ENCODE measurements at regions not wholly inside any gene's neighbourhood (a gene's known extent, or its start where the extent isn't known, plus 50 kb on each side); places are given as distances from the start of the nearest gene placed in this dataset.

DNA sequence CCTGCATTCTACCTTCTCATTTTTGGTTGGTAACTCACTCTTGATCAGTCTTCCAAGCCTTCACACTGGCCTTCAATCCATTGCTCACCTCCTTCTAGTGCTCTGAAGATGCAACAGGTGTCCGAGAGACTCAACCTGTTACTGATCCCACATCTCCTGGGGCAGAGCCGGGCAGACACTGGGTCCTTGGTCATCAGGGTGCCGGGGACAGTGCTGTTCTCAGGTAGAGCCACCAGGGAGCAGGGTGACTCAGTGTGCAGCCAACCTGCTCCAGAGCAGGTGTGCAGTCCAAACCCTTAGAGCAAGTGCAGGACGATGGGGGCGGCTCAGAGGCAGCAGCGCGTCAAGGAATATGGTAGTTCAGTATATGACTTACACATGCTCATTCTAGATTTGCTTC, 188.4 kb downstream of the DHX15 start:
- H3K4me3 ChIP-seq (ENCODE audit: low read depth, low read length), result no peak overlapping the region
- TF ChIP-seq, protein P1, sequence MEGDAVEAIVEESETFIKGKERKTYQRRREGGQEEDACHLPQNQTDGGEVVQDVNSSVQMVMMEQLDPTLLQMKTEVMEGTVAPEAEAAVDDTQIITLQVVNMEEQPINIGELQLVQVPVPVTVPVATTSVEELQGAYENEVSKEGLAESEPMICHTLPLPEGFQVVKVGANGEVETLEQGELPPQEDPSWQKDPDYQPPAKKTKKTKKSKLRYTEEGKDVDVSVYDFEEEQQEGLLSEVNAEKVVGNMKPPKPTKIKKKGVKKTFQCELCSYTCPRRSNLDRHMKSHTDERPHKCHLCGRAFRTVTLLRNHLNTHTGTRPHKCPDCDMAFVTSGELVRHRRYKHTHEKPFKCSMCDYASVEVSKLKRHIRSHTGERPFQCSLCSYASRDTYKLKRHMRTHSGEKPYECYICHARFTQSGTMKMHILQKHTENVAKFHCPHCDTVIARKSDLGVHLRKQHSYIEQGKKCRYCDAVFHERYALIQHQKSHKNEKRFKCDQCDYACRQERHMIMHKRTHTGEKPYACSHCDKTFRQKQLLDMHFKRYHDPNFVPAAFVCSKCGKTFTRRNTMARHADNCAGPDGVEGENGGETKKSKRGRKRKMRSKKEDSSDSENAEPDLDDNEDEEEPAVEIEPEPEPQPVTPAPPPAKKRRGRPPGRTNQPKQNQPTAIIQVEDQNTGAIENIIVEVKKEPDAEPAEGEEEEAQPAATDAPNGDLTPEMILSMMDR (conservative IDR thresholded peaks at IDR 0.05; ENCODE audit: low read depth, low read length), result no peak
- no peak for DNase-seq (ENCODE audit: low read depth)

DNA sequence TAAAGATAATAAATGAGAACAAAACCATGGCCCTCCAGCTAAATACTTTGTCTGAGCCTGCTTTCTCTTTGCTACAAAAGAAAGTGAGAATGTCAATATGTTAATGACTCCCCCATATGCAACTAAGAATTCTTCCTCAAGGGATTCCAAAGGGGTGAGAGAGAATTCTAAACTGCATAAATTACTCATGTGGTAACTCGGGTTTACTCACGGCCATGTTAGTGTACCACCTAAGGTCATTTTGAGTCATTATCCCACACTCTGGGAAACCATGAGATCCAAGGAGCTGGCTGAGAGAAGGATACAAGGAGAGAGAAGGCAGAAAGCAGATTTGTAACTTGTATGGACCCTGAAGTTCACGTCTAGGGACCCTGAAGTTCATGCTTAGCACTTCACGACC, 190.3 kb downstream of the DHX15 start:
- H3K4me3 ChIP-seq (ENCODE audit: low read depth, low read length), result no peak overlapping the region
- DNase-seq (ENCODE audit: low read depth), result no peak
- TF ChIP-seq, protein P1 (conservative IDR thresholded peaks at IDR 0.05; ENCODE audit: low read depth, low read length), result no peak

DNA sequence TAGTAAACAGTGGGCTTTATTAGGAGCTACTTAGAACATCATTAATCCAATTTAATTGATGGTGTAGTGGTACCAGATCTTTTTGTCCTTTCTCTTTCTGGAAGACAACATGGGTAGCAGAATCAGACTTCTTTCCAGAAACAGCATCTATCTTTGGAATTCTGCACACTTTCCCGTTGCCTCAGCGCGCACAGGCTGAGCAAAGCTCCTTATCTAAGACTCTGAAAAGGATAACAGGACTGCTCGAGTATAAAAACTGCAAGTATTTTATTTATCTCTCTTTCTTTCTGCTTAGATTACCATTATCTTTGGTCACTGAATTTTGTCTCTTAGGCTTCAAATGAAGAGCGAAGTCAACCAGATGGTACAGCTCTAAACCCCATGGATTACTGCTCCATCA, 191.7 kb downstream of the DHX15 start:
- TF ChIP-seq, protein P1 (conservative IDR thresholded peaks at IDR 0.05; ENCODE audit: low read depth, low read length), result no peak
- DNase-seq (ENCODE audit: low read depth), result no peak
- H3K4me3 ChIP-seq (ENCODE audit: low read depth, low read length), result no peak overlapping the region

DNA sequence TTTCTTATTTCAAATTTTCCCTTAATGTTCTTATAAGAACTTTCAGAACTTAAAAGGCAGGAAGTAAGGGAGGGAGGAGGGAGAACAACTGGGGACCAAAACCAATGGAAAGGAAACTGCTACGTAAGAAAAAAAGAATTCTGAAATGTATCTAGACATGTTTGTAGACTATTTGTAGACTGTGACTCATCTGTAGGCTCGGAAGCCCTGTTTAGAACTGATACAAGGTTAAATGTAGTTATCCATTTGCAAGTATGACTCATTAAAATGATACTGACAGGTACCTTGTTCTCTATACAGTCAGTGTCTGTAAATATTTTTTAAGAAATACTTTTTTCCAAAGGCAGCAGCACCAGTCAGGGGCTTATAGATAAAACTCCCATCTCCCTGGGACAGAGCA, 202.0 kb downstream of the DHX15 start:
- DNase-seq (ENCODE audit: low read depth), result no peak
- TF ChIP-seq, protein P1 (conservative IDR thresholded peaks at IDR 0.05; ENCODE audit: low read depth, low read length), result no peak
- H3K4me3 ChIP-seq (ENCODE audit: low read depth, low read length), result no peak overlapping the region

DNA sequence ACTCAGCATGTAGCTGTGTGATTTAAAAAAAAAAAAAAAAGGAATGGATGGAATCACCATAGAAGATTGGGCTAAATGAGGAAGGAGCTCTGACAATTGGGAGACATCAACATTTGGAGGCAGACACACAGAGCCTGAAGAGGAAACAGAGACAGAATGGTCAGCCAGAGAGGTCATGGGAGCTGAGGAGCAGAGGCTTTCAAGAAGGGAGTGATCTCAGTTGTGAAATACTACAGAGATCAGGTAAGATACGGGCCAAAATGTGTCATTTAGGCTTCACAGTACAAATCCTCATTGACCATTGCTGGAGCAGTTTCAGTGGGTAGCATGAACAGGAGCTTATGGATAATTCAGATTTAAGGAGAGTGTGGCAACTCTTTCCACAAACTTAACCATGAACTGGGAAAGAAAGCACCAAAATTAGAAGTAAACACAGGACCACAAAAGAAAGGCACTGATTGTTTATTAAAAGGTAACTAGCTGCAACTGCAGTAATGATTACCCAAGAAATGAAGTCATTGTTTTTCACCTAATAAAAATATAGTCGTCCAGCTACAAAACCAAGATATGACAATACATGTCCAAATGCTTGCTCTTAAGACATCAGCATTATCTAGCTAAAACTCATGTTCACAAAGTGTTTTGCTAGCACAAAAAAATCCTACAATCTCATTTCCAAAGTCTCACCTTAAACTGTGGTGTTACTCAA, 203.2 kb downstream of the DHX15 start:
- TF ChIP-seq, protein P1 (conservative IDR thresholded peaks at IDR 0.05; ENCODE audit: low read depth, low read length), result no peak
- no peak for DNase-seq (ENCODE audit: low read depth)
- H3K4me3 ChIP-seq (ENCODE audit: low read depth, low read length), result no peak overlapping the region

DNA sequence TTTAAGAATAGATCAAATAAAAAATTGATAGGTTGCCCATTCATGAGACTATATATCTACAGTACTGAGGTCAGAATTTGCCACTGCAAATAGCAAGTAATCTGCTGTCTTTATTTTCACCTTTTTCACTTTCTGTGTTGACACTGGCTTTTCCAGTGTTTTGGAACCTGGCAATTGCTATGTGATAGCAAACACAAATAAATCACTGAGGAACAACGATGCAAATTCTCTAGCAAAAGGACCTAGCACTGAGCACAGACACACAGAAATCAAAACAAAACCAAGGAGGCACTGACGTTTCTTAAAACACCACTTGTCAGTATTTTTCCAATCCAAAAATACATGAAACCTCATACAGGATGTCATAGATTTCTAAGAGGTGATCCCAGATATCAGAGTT, 210.7 kb downstream of the DHX15 start:
- no peak overlapping the region for H3K4me3 ChIP-seq (ENCODE audit: low read depth, low read length)
- TF ChIP-seq, protein P1 (conservative IDR thresholded peaks at IDR 0.05; ENCODE audit: low read depth, low read length), result no peak
- DNase-seq (ENCODE audit: low read depth), result no peak

DNA sequence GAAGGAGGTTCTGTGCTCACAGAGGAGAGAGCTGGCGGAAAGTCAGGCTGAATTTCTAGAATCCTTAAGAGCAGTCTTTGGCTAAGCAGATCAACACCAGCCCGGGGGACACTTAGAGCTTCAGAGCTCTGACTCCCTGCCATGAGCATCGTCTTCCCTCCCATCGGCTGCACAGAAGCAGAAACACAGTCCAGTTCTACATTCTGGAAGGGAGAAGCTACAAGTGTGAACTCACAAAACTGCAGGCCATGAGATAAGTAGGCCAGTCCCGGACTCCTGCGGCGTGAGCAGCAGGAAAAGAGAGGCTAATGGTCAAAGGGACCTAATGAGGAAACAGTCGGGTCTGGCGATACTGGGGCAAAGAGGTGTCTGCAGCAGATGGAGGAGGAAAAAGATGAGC, 211.5 kb downstream of the DHX15 start:
- no peak for DNase-seq (ENCODE audit: low read depth)
- TF ChIP-seq, protein P1 (conservative IDR thresholded peaks at IDR 0.05; ENCODE audit: low read depth, low read length), result no peak
- no peak overlapping the region for H3K4me3 ChIP-seq (ENCODE audit: low read depth, low read length)

Measured in choroid plexus epithelial cell (primary cell).